ENCODE measurements at regions not wholly inside any gene's neighbourhood (a gene's known extent, or its start where the extent isn't known, plus 50 kb on each side); places are given as distances from the start of the nearest gene placed in this dataset.

DNA sequence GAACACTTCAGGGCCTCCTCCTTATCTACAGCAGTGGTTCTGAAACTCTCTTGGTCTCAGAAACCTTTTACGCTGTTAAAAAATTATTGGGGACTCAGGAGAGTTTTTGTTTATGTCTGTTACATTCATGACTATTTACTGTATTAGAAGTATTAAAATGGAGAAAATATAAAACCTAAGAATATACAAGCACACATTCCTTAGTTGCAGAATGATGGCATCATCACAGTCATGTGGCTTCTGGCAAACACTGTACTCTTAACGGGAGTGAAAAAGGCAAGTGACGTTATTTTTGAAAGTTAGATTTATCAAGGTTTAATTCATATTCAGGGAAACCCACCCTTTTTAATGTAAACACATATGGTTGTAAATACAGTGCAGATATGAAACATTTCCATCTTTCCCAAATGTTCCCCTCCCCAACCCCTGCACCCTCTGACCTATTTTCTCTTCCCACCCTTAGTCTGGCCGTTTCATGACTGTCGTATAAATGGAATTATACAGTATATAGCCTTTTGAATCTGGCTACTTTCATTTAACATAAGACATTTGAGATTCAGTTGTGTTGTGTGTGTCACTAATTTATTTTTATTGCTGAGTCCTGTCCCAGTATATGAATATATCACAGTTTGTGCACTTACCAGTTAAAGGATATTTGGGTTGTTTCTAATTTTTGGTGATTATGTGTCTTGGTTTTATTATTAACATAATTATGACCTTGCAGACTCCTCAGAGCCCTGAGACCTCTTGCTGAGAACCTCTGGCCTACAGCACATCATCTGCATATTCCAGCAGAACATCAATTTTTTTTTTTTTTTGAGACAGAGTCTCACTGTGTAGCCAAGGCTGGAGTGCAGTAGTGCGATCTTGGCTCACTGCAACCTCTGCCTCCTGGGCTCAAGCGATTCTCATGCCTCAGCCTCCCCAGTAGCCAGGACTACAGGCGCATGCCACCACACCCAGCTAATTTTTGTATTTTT, 457.0 kb downstream of the PCNX1 start:
- DNase-seq, result no peak

DNA sequence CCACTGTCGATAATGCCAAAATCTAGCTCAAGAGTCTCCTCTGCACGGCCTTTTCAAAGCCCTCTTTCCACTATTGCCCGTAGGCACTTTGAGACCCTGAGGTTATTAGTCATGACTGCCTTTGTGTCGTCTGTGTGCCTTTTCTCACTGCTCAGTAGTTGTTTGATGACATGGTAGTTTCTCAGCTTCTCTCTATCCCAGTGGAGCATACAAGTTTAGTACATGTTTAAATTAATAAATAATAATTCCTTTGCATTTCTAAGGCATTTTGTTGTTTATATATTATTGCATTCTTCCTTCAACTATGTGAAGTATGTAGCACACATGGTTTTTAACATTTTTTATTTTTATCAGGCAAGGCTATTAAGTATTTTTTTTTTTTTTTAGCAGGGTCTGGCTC, 458.1 kb downstream of the PCNX1 start:
- DNase-seq, result no peak

DNA sequence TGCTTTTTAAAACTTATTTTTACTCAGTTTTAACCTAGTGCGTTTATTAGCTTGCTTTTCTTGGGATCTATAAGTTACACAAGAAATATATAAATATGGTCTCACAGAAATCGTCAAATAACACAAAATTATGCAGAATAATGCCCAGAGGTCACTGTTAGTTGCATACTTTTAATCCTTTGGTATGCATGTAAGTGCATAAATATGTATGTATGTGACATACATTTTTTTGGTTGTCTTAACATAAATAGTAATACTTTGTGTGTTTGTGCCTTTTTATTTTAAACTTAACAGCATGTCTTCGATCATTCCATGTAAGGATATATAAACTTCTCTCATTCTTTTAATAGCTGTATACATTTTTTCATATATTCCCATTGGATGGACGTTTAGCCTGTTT, 459.6 kb downstream of the PCNX1 start:
- DNase-seq, result no peak

DNA sequence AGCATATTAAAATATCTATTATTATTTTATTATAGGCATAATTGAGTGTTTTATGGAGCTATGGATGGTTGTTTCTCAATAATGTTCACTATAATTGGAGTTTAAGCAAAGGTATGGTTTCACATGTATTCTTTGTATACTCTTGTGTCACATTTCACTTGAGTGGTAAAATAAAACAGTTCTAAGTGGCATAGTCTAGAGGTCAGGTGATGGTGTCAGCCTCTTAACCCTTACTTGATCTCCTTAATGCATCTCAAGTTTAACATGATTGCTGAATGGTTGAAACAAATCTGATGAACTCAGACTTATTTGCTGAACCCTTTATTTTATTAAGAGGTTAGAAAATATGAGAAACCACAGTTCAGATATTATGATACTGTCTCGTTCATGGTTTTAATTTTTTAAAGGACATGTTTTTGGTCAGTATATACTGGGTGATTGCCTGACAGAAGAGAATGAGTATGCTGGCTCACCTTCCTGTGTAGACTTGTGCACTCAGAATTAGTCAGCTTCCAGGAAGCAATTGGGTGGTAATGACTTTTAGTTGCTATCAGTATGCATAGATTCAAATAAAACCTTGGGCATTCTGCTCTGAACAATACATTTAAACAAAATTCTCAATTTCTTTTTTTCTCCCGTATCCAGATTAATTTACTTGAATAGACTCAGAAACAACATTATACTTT, 464.6 kb downstream of the PCNX1 start:
- DNase-seq, result no peak

DNA sequence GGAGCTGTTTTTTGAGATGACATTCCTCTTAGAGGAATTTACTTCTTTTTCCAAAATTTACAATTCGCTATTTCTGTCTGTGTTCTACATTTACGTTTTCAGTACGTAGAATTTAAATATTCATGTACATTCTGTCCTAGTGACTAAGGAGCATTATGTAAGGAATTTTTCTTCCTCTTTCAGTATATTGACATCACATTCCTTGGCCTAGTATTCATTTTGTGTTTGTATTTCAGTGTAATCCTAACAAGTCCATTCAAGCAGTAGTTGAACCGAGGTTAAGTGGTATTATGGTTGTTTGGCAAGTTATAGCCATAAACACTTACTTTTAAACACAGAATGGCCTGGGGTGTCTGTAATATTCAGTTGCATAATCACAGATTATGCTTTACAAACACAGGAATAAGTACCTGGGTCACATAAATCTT, 465.2 kb downstream of the PCNX1 start:
- DNase-seq, result no peak

DNA sequence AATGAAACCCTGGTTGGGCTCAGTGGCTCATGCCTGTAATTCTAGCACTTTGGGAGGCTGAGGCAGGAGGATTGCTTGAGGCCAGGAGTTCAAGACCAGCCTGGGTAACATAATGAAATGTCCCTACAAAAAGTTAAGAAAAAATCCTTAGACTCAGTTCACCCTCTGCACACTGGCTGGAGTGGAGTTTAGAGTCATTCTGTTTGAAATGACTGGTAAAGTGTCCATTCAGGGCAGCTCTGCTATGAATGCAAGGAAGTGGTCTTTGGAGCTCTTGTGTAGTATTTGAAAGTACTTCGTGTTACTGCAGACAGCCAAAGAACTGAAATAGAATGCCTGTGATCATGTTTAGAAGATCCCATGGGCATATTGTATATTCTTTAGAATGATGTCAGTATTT, 466.5 kb downstream of the PCNX1 start:
- no peak for DNase-seq

DNA sequence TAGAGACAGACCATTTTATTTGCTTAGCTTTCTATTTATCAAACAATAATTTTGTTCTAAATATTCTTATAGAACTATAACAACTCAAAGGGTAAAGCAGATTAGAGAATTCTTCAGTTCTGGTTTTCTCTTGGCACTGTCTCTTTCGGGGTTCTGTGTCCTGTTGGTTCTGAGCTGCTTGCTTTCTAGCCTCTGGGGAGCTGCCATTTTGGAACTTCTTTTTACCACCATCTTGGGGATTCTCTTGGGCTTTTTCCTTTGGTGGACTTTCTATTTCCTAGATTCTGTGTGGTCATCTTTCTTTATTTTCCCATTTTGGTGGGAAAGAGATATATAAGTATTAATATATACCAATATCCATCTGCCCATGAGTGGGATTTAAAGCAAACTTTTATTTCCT, 467.7 kb downstream of the PCNX1 start:
- DNase-seq, result no peak

DNA sequence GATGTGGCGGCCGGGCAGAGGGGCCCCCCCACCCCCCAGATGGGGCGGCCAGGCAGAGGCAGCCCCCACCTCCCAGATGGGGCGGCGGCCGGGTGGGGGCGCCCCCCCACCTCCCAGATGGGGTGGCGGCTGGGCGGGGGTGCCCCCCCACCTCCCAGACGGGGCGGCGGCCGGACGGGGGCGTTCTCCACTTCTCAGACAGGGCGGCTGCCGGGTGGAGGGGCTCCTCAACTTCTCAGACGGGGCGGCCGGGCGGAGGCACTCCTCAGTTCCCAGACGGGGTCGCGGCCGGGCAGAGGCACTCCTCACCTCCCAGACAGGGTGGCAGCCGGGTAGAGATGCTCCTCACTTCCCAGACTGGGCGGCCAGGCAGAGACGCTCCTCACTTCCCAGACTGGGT, 469.8 kb downstream of the PCNX1 start:
- no peak for DNase-seq

DNA sequence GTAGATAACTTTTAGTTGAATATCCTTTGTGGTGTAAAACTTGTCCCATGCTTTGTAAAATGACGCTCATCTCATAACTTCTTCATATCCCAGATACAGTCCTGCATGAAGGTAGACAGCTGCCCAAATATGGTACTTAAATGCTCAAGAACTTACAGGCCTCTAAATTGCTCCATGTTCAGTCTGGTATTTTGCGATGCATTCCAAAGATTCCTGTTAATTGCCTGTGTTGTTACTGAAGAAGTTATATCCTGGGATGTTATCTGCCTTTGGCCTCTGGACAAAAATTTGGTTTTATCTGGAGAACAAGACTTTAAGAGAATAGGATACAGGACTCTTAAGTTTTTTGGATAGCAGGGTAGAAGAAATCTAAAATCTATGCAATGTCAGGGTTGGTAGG, 473.0 kb downstream of the PCNX1 start:
- no peak for DNase-seq

DNA sequence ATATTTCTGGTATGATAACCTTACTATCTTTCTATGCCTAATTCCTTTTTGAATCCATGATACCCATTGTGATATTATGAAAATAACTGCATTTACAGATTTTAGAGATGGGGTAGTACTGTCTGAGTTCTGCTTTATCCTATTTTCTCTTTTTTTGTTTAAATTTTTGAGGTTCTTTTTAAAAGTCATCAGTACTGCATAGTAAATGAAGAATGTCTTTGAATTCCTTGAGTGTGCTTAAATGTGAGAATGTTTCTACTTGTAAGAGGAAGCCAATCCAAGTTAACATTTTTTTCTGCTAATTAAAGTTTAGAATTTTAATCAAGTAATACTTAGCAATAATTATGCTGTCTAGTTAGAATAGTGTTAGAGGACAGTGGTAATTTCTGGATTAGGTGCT, 474.6 kb downstream of the PCNX1 start:
- no peak for DNase-seq

DNA sequence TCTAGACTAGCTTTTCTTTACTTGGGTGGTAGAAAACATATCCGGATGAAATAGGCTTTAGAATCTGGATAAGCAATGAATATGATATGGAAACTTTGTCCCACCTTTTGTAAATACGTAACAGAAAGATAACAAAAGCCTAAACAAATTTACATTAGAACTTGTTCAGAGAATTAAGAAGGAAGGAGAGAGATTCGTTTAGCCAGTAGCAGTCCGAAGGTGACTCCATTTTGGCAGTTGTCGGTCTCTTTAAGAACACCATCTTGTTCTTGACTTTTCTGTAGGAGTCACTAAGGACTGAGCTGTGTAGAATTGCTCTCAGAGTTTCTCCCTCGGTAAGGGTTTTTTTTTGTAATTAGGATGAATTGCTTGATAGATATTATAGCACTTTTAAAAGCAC, 475.1 kb downstream of the PCNX1 start:
- DNase-seq, result no peak

DNA sequence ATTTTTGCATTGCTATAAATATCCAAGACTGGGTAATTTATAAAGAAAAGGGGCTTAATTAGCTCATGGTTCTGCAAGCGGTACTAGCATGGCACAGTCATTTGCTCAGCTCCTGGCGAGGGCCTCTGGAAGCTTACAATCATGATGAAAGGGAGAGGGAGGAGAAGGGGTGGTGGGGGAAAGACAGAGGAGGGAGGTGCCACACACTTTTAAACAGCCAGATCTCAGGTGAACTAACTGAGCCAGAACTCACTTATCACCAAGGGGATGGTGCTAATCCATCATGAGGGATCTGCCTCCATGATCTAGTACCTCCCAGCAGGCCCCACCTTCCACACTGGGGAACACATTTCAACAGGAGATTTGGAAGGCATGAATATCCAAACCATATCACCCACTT, 476.3 kb downstream of the PCNX1 start:
- DNase-seq, result no peak

DNA sequence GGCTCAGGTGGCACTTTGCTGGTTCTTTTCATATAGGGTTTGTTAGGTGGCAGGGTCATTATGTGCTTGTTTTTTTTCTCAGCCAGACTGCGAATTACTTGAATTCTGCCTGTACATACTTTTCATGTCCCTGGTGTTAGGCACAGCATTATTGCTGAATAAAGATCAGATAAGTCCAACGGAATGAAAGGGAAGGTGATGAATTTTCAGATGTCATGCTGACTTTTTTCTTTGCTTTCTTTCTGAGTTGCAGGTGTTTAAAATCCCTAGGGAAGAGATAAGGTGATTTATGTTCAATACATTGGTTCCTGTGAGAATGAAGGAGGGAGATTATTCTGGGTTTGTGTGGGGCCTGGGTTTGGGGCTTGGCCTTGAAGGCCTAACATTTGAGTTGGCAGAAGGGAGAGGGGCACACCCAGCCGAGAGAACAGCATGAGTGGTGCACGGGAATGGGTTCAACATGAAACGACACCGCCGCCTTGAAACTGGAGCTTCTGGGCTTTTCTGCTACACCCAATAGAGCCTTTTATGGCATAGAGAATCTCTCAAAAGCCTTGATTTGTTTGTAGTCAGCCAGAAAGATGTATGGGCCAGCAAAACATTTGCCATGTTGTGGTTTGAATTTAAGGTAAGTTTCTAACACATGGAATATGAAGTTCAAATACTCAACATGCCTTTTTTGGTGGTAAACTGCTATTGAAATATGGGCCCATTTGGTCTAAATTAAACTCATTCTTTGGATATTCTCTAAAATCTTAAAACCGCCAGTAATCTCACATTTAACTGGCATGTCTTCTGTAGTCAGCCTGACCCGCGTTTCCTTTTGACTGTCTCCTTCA, 477.0 kb downstream of the PCNX1 start:
- DNase-seq, result no peak

DNA sequence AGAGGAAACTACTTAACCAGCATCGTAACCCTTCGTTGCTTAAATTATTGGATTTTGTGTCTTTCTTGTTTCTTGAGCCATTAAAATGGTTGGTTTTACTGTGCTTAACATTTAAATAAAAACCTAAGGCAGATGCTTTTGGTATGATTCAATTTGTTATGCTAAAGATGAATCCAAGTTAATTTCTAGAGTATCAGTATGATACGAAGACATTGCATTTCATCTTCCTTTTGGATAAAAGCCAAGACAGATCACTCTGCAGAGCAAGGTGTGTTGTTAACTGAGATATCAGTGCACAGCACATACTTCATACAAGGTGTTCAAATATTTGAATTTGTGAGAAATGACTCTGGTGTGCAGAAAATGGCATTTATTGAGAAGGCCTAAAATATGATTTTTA, 480.5 kb downstream of the PCNX1 start:
- no peak for DNase-seq

DNA sequence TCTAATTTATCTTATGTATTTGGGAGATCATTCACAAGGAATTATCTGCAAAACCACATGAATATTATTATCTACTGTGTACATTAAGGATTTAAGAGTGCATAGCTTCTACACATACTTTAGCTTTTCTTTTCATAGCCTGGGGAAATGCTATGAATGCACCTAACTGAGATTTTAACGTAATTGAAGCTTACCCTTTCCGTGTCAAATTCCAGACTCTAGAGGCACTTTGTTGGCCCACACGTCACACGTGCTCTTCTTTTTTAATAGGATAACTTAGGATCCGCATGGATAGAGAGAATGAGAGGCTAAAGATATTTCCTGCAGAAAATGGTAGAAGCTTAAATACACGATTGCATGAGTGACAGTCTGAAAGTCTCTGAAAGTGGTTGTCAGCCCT, 481.1 kb downstream of the PCNX1 start:
- no peak for DNase-seq

DNA sequence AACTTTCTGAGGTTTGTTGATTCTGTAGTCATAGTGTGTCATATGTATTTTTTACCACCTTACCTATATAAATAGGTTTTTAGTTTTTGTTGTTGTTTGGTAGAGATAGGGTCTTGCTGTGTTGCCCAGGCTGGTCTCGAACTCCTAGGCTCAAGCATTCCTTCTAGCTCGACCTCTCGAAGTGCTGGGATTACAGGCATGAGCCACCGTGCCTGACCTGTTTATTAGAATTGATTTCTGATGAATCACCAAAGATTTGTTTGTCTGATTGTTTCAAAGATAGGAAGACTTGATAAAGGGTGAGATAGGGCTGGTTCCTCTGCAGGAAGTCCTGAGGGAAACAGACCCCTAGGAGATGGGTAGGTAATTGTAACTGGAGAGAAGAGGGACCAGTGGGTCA, 481.6 kb downstream of the PCNX1 start:
- DNase-seq, result no peak

DNA sequence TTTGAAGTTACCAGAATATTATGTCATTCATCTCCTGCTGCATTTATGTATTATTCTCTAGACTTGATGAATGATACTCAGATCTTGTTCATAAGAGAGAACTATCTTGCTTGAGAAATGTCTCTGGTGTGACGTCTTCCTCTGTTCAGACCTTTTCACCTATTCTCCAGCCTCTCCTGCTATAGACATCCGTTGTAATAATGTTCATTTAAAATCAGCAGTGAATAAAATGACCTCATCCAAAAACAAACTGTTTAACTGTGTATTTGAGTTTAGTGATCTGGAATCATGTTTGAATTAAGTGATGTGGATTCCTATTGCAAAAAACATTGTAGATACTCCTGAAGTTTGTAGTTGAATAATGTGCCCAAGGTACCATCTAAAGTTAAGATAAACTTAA, 487.1 kb downstream of the PCNX1 start:
- no peak for DNase-seq

DNA sequence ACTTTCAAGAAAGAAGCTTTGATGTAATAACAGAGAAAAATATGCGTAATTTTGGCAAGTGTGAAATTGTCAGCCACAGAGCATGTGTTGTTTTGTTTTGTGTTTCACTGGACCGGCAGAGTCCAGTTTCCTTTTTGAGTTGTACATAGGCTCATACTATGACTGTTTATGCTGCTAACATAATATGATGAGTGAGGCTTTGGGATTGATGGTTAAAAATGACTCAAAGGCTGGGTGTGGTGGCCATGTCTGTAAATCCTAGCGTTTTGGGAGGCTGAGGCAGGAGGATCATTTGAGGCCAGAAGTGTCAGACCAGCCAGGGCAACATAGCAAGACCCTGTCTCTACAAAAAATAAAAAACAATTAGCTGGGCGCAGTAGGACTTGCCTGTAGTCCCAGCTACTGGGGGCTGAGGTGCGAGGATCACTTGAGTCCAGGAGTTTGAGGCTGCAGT, 487.9 kb downstream of the PCNX1 start:
- no peak for DNase-seq

DNA sequence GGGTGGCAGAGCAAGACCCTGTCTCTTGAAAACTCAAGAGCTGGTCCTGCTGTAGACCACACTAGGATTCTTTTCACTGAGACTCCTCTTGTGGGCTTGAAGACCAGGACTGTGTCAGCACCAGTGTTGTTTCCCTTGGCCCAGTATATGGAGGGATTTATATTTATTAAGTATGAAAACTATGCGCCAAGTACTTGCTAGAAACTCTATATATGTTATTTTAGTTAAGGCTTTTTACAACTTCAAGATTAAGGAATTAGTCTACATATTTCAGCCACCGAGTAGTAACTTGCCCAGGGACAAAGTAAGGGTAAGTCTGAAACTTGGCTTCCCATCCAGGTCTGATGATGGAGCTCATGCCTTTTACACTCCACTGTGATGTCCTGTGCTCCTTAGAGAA, 488.4 kb downstream of the PCNX1 start:
- DNase-seq, result no peak

DNA sequence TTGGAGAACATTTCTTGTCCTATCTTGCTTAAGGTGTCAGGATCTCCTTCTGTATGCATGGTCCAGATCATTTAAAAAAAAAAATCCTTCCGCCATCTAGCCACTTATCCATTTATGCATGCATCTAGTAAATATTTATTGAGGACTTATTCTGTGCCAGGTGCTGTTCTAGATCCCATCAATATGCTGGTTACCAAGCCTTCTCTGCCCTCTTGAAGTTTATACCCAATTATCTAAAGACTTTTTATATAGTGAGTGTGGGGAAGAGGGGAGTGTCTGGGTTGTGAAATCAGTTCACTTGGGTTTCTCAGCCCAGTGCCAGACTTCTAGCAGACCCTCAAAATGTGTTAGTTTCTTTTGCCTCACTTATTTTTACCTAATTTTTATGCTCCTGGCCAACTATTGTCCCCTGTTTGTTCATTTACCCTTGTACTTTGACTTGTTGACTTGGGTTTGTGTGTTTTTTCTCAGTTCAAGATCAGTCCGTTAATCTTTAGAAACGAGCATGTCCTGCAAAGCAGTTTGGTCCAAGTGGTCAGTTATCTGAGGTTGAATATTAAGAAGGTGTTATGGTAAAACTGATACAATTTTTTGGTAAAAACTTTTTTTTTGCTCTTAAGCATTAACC, 488.9 kb downstream of the PCNX1 start:
- DNase-seq, result no peak

DNA sequence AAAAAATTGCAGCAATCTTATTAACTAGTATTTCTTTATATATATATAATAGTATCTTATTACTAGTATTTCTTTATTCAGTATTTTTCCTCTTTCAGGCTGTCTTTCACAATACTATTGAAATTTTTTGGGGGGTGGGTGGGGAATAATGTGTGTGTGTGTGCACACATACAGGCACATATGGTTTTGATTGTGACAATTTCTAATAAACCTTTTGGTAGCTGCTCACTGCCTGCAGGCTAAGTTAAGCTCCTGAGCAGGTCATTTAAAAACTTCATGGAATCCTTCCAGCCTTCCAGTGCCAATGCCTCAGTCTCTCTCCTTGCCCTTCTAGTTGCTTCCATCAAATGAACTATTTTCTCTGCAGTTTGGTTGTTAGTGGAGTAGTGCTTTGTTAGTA, 490.1 kb downstream of the PCNX1 start:
- no peak for DNase-seq

DNA sequence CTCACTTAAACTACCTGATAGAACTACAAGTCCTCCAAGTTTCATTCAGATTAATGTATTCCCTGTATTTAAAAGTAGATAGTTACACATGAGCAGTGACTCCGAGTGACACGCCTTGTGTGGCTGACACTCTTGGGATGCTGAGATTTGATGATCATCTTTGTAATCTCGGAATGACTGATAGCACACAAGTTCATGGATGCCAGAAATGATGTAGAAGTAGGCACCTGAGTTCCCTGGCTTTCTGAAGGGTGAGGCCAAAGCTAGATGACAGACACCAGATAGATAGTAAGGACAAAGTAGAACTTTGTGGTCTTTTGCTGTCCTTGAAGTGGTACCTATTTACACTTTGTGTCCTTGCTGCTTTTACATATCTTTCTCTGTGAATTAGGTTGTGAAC, 491.2 kb downstream of the PCNX1 start:
- DNase-seq, result no peak

DNA sequence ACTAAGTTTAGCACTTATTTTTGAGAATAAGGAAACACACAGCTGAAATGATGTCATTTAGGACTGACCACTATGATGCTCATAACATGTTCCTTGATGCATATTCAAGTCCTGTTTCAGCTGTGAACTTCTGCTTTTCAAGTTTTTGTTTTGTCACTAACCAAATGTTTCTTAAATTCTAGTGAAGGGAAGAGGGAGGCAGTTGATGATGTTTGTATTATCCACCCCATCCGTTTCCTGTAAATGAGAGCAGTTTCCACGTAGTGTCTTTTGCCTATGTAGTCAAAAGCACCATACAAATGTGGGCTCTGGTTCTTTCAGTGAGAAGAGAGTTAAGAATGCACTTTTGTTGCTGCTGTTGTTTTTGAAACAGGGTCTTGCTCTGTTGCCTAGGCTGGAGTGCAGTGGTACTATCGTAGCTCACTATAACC, 491.8 kb downstream of the PCNX1 start:
- DNase-seq, result no peak
